Hematopoietic multipotent progenitor cell treated with erythropoietin and hydrocortisone succinate and interleukin-3 and kit ligand, for 4 days (in vitro differentiated cells): ENCODE measurements at regions not wholly inside any gene's neighbourhood (a gene's known extent, or its start where the extent isn't known, plus 50 kb on each side); places are given as distances from the start of the nearest gene placed in this dataset.
"Not testable (repeated sequence)": the region's sequence is repeated elsewhere in the genome, so short reads cannot be mapped to it uniquely, and the experiment has no call there.

Source experiments
- DNase-seq: peaks from one replicate; pipeline ENCODE4 v3.0.0-alpha.2; 2015

DNA sequence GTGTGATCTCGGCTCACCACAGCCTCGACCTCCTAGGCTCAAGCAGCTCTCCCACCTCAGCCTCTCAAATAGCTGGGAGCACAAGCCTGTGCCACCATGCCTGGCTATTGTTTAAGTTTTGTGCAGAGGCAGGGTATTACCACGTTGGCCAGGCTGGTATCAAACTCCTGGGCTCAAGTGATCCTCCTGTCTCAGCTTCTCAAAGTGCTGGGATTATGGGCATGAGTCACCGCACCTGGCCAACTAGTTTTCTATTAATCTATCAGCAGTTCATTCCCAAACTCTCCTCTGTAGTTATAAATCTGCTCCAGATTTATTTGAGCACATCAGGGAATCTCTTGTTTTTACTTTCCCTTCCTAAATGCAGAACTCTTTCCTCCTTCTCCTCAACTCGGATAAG, 443.8 kb downstream of the PRDM2 start:
- DNase-seq = no peak

DNA sequence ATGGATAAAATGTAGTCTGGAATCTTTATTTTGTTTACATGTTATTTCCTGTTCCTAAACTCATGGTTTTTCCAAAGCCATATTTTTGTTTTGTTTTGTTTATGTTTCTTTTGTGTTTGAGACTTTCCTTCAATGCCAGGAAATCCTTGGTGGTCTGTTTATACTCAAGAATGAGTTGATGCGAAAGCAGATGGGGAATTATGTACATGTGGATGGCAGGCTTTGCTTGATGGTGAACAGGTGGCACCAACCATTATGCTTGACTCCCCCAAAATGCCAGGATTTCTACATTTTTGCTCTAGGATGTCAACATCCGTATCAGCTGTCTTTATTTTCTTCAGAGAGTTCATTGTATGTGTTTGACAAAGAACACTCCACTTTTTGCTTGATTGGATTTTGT, 448.5 kb downstream of the PRDM2 start:
- no peak for DNase-seq

DNA sequence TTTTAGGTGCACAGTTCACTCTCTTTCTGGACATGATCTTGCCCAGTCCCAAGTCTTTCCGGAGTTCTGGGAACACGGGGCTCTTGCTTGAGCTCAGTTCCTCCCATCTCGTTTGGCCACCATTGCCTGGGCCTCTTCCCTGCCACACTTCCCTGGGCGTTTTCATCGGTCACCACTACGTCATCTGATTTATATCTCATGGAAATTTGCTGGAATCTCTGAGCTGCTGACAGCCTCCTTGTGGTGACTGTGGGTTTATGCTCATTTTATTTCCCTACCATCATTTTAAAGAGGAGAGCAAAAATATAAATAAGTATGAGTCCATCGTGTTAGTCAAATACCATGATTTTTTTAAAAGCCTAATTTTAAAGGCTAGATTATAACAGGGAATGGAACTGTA, 449.1 kb upstream of the KAZN start:
- no peak for DNase-seq

DNA sequence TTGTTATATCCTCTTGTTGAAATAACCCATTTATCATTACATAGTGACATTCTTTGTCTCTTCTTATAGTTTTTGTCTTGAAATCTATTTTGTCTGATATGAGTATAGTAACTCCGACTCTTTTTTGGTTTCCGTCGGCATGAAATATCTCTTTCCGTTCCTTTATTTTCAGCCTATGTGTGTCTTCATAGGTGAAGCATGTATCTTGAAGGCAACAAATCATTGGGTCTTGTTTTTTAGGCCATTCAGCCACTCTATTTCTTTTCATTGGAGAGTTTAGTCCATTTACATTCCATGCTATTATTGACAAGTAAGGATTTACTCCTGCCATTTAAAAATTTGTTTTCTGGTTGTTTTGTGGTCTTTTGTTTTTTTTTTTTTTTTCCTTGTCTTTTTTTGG, 441.9 kb upstream of the KAZN start:
- DNase-seq = no peak

DNA sequence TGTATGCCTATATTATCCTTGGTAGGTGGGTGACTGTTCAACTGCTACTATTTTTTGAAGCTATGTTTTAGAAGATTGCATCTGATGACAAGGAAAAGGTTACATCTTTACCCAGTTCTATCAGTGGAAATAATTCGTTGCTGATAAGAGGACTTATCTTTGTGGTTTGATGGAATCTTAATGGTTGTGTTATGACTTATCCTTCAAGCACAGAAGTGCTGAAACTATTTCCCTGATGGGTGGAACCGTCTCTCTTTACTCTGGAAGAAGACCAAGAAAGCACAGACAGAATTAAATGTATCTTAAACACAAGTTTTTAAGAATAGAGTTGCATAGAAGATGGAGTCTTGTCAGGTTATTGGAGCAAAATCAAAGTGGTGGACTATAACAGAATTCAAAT, 437.7 kb upstream of the KAZN start:
- DNase-seq = no peak

DNA sequence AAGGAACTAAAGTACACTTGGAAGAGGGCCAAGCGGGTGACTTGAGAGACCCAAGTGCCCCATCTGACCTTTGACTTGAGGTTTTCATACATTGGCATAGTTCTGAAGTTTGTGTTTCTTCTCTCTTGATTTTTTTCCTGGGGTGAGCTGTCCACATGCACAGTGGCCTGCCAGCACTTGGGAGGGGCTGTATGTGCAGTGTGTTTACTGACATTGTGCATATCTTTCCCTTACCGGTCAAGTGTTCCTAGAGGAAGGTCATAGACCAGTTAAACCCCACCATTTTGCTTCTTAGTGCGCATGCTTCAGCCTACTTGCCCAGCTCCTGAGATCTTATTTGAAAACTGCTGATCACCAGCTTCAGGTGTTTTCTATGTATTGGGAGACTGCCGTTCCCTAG, 435.2 kb upstream of the KAZN start:
- no peak for DNase-seq

DNA sequence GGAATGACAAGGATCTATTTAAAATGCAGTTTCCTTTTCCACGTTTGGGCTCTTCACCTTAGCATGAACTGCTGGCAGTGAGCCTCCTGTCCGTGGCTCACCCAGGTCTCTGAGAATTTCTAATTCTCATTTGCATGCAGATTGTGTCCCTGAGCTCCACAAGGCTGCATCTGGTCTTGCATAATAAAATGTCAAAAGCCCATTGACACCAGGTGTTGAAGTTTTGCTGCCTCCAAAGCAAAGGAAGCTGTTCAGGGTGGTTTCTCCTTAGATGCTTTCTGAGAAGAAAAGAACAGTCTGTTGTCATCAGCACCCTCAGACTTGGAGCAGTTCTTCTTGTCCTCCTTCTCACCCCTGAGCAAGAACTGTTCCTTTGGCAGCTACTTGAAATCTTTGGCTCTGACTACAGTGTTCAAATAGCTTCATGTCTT, 433.1 kb upstream of the KAZN start:
- no peak for DNase-seq

DNA sequence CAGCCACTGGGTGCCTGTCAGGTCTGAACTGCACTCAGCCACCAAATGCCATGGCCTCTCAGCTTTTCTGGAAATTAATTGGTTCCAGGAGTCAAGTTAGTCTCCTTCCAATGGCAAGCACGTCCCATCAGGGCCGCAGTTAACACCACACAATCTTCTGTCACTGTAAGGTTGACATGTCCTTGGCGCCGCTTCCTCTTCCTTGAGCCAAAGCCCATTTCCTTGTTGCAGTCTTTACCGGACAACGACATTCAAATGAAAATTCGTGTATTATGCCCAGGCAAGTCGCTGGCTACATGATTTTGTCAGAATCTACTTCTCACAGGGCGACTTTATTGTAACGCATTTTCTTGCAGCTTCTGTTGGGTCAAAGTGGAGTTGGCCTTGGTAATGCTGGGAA, 430.6 kb upstream of the KAZN start:
- no peak for DNase-seq

DNA sequence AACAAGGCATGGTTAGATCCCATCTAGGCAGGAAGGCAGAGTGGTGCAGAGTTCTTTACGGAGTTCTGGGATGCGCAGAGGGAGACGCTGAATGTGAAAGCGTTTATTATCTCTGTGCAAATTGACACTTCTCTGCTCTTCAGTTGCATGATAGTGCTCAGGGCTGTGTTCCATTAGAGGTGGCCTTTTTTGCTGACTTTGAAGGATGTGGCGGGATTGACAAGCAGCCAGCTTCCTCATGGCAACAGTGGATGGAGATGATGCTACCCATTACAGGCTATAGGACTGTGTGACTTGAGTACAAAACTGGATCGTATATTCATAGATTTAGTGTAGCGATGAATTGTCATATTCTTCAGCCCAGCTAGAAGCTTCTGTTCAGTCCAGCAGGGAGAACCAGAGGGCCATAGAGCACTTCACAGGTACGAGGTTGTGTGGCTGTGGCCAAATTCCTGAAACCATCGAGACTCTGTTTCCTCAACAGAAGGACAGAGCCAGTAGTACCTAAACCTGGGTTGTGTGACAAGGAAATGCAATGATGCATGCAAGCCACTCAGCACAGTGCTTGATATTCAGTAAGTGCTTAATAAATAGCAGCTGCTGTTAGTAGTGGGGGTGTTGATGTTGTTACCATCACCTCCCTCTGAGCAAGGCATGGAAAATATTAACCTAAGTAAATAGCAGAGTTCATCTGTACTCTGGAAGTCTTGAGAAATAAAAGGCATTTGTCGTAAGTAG, 430.0 kb upstream of the KAZN start:
- no peak for DNase-seq

DNA sequence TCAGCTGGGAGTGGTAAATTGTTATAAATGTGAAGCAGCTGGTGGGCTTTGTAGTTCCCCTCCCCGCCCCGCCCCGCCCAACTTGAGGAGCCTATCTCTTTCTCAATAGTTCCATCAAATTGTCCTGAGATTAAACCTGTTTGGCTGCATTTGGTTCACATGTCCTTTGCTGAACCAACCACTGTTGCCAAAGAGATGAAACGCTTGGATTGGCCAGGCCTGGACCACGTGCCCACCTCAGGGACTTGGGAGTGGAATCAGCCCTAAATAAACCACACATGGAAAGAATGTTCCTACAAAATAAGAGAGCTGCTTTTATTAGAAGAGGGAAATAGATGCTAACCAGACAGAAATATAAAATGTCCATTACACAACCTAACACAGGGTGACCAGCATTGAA, 424.9 kb upstream of the KAZN start:
- no peak for DNase-seq

DNA sequence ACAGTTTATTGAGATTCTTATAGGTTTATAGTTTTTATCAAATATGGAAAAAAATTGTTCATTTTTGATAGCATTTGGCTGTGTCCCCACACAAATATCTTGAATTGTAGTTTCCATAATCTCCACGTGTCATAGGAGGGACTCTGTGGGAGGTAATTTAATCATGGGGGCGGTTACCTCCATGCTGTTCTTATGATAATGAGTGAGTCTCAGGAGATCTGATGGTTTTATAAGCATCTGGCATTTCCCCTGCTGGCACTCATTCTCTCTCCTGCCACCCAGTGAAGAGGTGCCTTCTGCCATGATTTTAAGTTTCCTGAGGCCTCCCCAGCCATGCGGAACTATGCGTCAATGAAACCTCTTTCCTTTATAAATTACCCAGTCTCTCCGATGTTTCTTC, 420.6 kb upstream of the KAZN start:
- not testable (repeated sequence) for DNase-seq

DNA sequence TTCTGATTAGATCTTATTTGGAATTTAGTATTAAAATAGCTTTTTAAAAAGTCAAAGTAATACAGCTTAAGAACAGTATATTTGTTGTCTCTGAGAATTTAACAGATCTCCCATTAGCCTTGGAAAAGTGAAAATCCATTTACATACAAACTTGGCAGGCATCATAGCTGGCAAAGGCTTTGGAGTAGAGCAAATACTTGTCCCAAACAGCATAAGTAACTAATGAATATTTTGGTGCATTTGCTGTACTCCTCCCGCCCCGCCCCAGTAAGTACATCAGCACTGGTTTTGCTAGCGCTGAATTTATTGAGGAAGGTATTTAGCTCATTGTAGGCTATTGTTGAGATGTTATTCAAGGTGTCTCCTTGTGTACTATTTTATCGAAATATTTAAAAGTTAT, 417.7 kb upstream of the KAZN start:
- DNase-seq = no peak

DNA sequence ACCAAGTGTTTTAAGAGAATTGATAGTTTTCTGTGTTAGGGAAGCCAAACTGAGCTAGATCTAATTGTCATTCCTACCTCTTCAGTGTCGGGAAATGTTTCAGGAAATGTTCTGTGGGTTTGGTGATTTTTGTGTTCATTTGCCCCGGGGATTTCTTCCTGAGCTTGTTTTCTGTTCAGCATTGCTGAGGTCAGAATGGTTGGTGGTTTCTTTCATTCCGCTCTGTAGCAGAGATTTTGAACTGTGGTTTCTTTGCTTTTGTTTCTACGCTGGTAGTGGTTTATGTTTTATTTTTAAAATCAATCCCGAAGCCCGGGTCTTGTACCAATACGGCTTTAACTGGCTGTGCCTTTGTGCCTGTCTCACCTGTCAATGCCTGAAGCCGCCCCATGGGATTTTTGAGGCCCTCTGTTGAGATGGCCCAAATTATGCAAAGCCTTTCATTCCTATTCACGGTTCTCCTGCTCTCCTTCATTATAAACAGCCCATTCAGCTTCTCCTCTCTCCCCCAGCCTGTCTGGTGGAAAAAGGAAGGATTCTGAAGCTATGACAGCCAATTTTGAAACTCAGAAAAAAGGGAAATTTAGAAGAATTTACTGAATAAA, 417.2 kb upstream of the KAZN start:
- DNase-seq = no peak

DNA sequence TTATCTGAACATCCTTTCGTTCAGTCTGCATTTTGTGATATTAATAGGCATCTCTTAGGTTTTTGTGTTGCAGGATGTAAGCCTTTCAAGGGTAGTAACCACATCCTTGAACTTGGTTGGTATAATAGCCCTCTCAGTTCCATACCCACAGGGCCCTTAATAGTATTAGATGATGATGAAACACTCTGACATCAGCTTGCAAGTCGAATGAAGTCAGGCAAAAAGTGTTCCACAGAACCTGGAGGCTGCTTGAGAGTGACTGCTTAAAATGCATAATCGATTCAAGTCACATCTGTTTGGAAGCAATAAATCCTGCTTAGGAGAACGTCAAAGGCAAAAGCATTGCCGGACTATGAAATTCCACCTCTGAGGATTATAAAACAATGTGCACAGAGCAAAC, 415.6 kb upstream of the KAZN start:
- no peak for DNase-seq

DNA sequence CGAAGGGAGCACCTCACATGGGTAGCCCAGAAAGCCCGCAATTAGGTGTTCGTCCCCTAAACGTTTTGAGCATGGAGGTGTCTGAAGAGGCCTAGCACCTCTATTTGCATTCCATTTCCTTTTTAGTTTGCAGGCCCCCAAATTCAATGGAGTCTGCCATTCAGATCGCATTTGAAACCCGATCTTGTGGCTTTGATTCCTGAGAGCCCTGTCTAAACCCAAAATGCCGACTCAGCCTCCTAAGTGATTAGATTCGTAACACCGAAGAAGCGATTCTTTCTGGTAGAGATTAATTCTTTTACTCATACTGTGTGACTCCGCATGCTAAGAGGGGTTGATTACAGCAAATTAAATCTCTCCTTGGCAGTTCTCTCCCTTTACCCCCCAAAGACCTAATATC, 415.2 kb upstream of the KAZN start:
- DNase-seq = no peak

DNA sequence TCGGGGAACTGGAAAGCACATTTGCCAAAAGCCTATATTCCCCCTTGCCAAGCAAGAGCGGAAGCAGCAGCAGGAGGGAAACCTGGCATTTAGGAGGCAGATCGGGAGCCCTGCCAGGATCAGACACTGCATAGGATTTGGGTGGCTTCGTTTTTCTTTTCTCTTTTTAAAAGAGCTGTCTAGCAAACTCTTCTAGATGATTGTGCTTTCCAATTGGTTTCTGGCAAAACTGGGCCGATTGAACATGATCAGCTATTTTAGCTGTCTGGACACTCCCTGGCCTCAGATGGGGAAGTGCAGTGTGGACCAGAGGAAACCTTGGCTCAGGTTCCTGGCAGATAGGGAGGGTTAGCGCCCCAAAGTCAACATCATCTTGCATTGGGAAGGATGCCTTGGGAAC, 414.0 kb upstream of the KAZN start:
- DNase-seq = no peak

DNA sequence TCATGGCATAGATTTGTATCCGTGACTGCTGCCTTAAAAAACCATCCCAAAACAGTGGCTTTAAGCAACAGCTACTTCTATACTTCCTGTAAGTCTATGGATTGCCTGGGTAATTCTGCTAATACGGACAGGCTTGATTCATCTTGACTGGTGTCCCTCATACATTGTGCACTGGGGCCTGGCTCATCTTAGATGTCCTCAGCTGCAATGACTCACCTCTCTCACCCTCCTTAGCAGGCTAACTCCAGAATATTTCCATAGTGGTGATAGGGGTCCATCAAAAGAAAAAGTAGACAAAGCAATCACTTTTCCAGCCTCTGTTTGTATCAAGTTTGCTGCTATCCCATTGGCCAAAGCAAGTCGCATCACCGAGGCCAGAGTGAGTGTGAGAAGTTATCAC, 409.1 kb upstream of the KAZN start:
- DNase-seq = no peak

DNA sequence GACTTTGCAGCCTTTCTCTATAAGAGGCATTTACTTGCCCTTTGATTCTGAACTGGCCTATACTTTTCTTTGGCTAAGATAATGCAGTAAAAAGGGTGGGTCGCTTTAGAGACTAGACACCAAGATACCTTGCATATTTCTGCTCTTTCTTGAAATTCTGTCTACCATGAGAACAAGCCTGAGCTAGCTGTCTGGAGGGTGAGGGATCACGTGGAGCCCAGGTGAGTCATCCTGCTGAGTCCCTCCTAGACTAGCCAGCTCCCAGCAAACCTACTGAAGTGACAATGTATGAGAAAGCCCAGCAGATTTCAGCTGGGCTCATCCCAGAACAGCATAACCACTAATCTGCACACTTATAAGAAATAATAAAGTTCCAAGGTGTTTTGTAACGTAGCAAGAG, 408.0 kb upstream of the KAZN start:
- no peak for DNase-seq

DNA sequence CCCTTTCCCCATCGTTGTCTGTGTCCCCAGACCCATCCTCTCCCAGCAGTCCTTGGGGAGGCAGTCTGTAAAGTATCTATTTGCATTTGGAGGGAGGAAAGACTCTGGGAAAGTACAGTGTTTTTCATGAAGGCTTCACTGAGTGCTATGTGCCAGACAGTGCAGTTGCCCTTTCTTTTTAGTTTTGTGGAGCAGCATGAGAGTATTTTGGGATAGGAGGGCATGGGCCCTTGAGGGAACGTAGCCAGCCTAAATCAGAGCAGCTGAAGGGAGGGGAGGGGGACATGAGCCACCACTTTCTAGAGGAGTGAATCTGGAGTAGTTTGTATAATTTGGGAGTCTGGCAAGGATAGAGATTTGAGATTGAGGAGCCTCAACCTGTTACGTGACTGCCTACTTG, 404.0 kb upstream of the KAZN start:
- DNase-seq = no peak

DNA sequence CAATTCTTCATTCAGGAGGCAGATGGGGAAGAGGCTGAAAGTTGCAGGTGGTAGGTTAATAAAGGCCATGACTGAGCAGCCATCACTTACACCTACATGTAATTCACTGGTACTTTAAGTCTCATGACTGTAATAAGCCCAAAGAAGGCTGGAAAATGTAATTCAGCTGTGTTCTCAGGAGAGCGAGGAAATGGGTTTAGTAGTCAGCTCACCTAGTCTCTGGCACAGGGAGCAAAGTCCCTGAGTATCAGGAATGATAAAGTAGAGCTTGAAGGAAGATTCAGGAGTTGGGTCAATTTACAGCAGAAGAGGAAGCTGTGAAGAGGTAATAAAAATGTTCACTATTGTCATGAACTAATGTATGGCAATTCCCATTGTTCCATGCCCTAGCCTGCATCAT, 393.4 kb upstream of the KAZN start:
- DNase-seq = no peak

DNA sequence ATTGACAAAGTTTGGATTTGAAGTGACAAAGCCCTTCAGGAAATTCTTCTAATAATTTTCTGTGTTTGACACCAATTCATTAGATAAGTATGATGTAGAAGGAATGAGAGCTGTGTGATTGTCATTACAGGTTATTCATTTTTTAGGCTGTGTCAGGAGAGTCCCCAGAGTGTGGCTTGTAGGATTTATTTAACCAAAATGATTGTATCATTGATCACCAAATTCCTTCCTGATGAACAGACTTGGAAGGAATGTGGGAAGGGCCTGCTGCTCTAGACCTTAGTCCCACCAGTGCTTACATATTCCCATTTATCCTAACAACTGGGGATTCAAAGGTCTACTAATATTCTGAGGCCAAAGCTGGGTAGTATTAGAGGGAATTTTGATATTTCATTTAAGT, 383.3 kb upstream of the KAZN start:
- no peak for DNase-seq

DNA sequence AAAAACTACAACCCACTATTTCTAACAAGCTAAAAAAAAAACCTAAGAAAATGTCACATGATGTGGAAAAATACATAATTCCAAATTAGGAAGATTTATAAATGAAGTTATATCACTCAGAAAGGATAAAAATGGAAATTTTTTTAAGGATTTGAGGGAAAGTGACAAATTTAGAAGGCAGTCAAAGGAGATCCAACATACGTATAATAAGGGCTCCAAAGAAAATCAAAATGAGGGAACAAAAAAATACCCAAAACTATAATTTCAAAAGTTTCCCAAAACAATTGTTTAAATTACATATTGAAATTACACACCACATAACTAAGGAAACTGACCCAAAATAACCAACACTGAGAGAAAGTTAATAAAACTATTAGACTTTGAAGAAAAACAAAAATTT, 381.1 kb upstream of the KAZN start:
- DNase-seq = no peak

DNA sequence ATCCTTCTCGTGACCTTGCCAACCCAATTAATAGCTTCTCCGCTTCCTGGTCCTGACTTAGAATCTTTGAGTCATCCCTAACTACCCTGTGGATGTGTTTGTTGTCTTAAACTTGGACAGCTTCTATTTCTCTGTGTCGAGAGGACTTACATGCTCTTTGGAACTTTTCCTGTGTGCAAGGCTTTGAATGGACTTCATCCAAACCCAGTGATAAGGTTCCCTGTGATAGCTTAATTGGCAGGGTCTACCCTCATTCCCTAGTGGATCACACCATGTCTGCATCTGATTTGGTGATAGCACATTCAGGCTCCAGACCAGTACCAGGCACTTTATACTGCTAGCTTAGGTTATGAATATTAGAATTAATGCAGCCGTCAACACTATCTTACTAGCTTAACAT, 378.2 kb upstream of the KAZN start:
- DNase-seq = no peak

DNA sequence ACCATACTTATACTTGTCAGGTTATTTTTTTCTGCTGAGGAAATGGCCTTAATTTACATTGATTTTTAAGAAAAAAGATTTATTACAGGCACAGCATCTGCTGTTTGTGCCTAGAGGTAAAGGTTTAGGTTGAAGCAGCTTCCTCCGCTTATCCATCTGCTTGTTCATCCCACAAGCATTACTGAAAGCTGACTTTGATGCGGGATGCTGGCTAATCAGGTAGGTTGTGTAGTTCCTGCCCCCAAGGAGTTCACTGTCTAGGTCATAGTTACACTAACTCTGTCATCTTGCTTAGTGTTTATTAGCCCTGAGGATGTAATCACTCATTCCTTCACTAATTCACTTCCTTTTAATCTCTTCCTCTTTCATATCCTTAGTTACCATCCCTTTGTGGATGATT, 377.7 kb upstream of the KAZN start:
- DNase-seq = no peak

DNA sequence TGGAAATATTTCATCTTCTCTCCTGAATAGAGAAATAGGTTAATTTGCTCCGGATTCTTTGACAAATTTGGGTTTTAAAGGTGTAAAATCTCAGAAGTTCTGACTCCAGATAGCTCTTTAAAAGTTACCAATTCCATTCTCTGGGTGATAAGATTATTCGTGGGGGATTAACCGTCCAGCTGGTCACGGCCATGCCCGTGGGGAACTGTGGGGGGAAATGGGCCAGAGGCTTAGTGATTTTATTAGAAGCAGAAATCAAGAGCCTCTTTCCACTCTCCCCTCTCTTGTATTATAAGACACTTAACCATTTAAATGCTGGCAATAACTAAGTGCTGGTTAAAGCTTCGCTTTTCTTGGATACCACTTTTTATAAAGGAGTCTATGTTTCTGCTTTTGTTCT, 376.4 kb upstream of the KAZN start:
- no peak for DNase-seq
